ENCODE measurements at regions not wholly inside any gene's neighbourhood (a gene's known extent, or its start where the extent isn't known, plus 50 kb on each side); places are given as distances from the start of the nearest gene placed in this dataset.

DNA sequence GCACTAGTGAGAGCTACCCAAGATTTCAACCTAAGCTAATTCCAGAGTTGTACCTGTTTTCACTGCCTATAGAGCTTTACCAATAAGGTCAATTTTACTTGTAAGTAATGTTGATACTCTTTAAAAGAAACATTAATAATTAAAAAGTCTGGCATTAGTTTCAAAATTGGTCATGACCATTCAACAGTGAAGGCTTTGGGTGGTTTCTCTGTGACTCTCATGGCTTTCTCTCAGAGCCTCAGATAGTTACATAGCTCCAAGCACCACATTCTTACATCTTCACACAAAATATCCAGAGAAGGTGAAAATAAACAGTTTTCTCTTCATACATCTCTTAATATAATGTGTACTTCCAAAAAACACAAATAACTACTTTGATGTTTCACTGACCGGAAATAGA, 61.5 kb upstream of the TCF12 start:
- no peak overlapping the region for H3K4me3 ChIP-seq (ENCODE audit: low read length)
- TF ChIP-seq, protein P1, sequence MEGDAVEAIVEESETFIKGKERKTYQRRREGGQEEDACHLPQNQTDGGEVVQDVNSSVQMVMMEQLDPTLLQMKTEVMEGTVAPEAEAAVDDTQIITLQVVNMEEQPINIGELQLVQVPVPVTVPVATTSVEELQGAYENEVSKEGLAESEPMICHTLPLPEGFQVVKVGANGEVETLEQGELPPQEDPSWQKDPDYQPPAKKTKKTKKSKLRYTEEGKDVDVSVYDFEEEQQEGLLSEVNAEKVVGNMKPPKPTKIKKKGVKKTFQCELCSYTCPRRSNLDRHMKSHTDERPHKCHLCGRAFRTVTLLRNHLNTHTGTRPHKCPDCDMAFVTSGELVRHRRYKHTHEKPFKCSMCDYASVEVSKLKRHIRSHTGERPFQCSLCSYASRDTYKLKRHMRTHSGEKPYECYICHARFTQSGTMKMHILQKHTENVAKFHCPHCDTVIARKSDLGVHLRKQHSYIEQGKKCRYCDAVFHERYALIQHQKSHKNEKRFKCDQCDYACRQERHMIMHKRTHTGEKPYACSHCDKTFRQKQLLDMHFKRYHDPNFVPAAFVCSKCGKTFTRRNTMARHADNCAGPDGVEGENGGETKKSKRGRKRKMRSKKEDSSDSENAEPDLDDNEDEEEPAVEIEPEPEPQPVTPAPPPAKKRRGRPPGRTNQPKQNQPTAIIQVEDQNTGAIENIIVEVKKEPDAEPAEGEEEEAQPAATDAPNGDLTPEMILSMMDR (IDR thresholded peaks at IDR 0.05; ENCODE audit: low read depth, low read length, poor library complexity, severe bottlenecking) = no peak
- TF ChIP-seq EZH2phosphoT487 (IDR thresholded peaks at IDR 0.05; ENCODE audit: borderline replicate concordance, low read length) = no peak
- no peaks in the 10 kb centered on the region for H3K27me3 ChIP-seq (ENCODE audit: control insufficient read depth, low read length)
- H3K4me1 ChIP-seq (ENCODE audit: control insufficient read depth, low read length) = peaks cover 10% of the 10 kb centered on the region
- no peak overlapping the region for H3K27ac ChIP-seq (ENCODE audit: low read depth, low read length)
- no peaks in the 10 kb centered on the region for H3K9me2 ChIP-seq (replicated peaks; ENCODE audit: control insufficient read depth, low read length)
- H3F3A ChIP-seq (ENCODE audit: control insufficient read depth, insufficient read depth) = peaks cover 4% of the 10 kb centered on the region; the same call in 1 of the 2 replicates
- no peaks in the 10 kb centered on the region for H3K36me3 ChIP-seq (ENCODE audit: control insufficient read depth, low read length)
- no peaks in the 10 kb centered on the region for H3K79me2 ChIP-seq (ENCODE audit: control insufficient read depth, low read length)
- H3K4me2 ChIP-seq (ENCODE audit: low read length) = no peak overlapping the region
- H4K20me1 ChIP-seq (ENCODE audit: control insufficient read depth, insufficient read depth, low read depth, low read length) = no peaks in the 10 kb centered on the region
- 0 out of 2 replicates have a peak, but pooled peaks cover 4% of the 10 kb centered on the region for H3K9me3 ChIP-seq (ENCODE audit: control insufficient read depth, insufficient read depth, low read length)

GRCh38 chr15:56844892-56845291, 73.6 kb upstream of the TCF12 start:
- Histone ChIP-seq H3K36me3 (ENCODE audit: control insufficient read depth, low read length) (peaks cover under 1% of the 10 kb centered on the region), H3K27ac (ENCODE audit: low read depth, low read length) (0 out of 2 replicates have a peak overlapping the region, but pooled peaks have one; percentile 7)

GRCh38 chr15:56844471-56844870, 74.0 kb upstream of the TCF12 start:
- TF ChIP-seq EZH2phosphoT487 (IDR thresholded peaks at IDR 0.05; ENCODE audit: borderline replicate concordance, low read length) = no peak
- TF ChIP-seq, protein P1 (IDR thresholded peaks at IDR 0.05; ENCODE audit: low read depth, low read length, poor library complexity, severe bottlenecking) = no peak

More at GRCh38 chr15:56844892-56845291, 73.6 kb upstream of the TCF12 start:
- Histone ChIP-seq H4K20me1 (ENCODE audit: control insufficient read depth, insufficient read depth, low read depth, low read length) (no peaks in the 10 kb centered on the region), H3K4me2 (ENCODE audit: low read length) (peak overlapping the region; percentile 62), H3K27me3 (ENCODE audit: control insufficient read depth, low read length) (no peaks in the 10 kb centered on the region), H3K4me1 (ENCODE audit: control insufficient read depth, low read length) (peaks cover 29% of the 10 kb centered on the region), H3K9me2 (replicated peaks; ENCODE audit: control insufficient read depth, low read length) (no peaks in the 10 kb centered on the region), H3F3A (ENCODE audit: control insufficient read depth, insufficient read depth) (no peaks in the 10 kb centered on the region), H3K79me2 (ENCODE audit: control insufficient read depth, low read length) (no peaks in the 10 kb centered on the region), H3K9me3 (ENCODE audit: control insufficient read depth, insufficient read depth, low read length) (peaks cover 13% of the 10 kb centered on the region; the same call in 1 of the 2 replicates), H3K4me3 (ENCODE audit: low read length) (peak overlapping the region; percentile 33)
- TF ChIP-seq, protein P1 (IDR thresholded peaks at IDR 0.05; ENCODE audit: low read depth, low read length, poor library complexity, severe bottlenecking) = no peak
- no peak for TF ChIP-seq EZH2phosphoT487 (IDR thresholded peaks at IDR 0.05; ENCODE audit: borderline replicate concordance, low read length)

More at GRCh38 chr15:56844471-56844870, 74.0 kb upstream of the TCF12 start:
- H3K9me3 ChIP-seq (ENCODE audit: control insufficient read depth, insufficient read depth, low read length) = peaks cover 17% of the 10 kb centered on the region; the same call in 1 of the 2 replicates
- H3K36me3 ChIP-seq (ENCODE audit: control insufficient read depth, low read length) = peaks cover 5% of the 10 kb centered on the region
- no peaks in the 10 kb centered on the region for H3K9me2 ChIP-seq (replicated peaks; ENCODE audit: control insufficient read depth, low read length)
- H4K20me1 ChIP-seq (ENCODE audit: control insufficient read depth, insufficient read depth, low read depth, low read length) = no peaks in the 10 kb centered on the region
- H3K4me3 ChIP-seq (ENCODE audit: low read length) = peak overlapping the region; percentile 33
- no peaks in the 10 kb centered on the region for H3F3A ChIP-seq (ENCODE audit: control insufficient read depth, insufficient read depth)
- H3K4me1 ChIP-seq (ENCODE audit: control insufficient read depth, low read length) = peaks cover 34% of the 10 kb centered on the region
- no peaks in the 10 kb centered on the region for H3K27me3 ChIP-seq (ENCODE audit: control insufficient read depth, low read length)
- H3K27ac ChIP-seq (ENCODE audit: low read depth, low read length) = 0 out of 2 replicates have a peak overlapping the region, but pooled peaks have one; percentile 7
- H3K4me2 ChIP-seq (ENCODE audit: low read length) = peak overlapping the region; percentile 62
- H3K79me2 ChIP-seq (ENCODE audit: control insufficient read depth, low read length) = no peaks in the 10 kb centered on the region
